ENCODE measurements at regions not wholly inside any gene's neighbourhood (a gene's known extent, or its start where the extent isn't known, plus 50 kb on each side); places are given as distances from the start of the nearest gene placed in this dataset.
"Not testable (repeated sequence)": the region's sequence is repeated elsewhere in the genome, so short reads cannot be mapped to it uniquely, and the experiment has no call there.

GRCh38 chr2:21230140-21230539, 106.4 kb downstream of the TDRD15 start:
- H3K36me3 Mint-ChIP-seq = no peaks in the 10 kb centered on the region
- DNase-seq (ENCODE audit: extremely low spot score, unreplicated experiment) = no peak
- no peak overlapping the region for H3K27ac Mint-ChIP-seq
- no peak for TF ChIP-seq CTCF (conservative IDR thresholded peaks at IDR 0.05)
- H3K4me3 Mint-ChIP-seq = no peak overlapping the region
- no peaks in the 10 kb centered on the region for H3K4me1 Mint-ChIP-seq (ENCODE audit: unreplicated experiment)
- H3K9me3 Mint-ChIP-seq = no peaks in the 10 kb centered on the region
- H3K27me3 Mint-ChIP-seq = peaks cover 2% of the 10 kb centered on the region

GRCh38 chr2:21231985-21232384, 108.2 kb downstream of the TDRD15 start:
- Mint-ChIP-seq H3K36me3 (no peaks in the 10 kb centered on the region), H3K4me1 (ENCODE audit: unreplicated experiment) (no peaks in the 10 kb centered on the region), H3K9me3 (no peaks in the 10 kb centered on the region), H3K27ac (no peak overlapping the region), H3K4me3 (no peak overlapping the region), H3K27me3 (peaks cover 2% of the 10 kb centered on the region)
- DNase-seq (ENCODE audit: extremely low spot score, unreplicated experiment) = no peak
- no peak for TF ChIP-seq CTCF (conservative IDR thresholded peaks at IDR 0.05)

- Mint-ChIP-seq H3K27ac (no peak overlapping the region), H3K9me3 (no peaks in the 10 kb centered on the region), H3K4me1 (ENCODE audit: unreplicated experiment) (no peaks in the 10 kb centered on the region), H3K27me3 (peaks cover 2% of the 10 kb centered on the region), H3K4me3 (no peak overlapping the region), H3K36me3 (no peaks in the 10 kb centered on the region)
- no peak for TF ChIP-seq CTCF (conservative IDR thresholded peaks at IDR 0.05)
- DNase-seq (ENCODE audit: extremely low spot score, unreplicated experiment) = no peak
Observed at GRCh38 chr2:21233194-21233593, 109.4 kb downstream of the TDRD15 start.

- H3K9me3 Mint-ChIP-seq = no peaks in the 10 kb centered on the region
- no peaks in the 10 kb centered on the region for H3K36me3 Mint-ChIP-seq
- H3K27me3 Mint-ChIP-seq = peaks cover 2% of the 10 kb centered on the region
- no peaks in the 10 kb centered on the region for H3K4me1 Mint-ChIP-seq (ENCODE audit: unreplicated experiment)
- TF ChIP-seq CTCF (conservative IDR thresholded peaks at IDR 0.05) = no peak
- no peak for DNase-seq (ENCODE audit: extremely low spot score, unreplicated experiment)
- no peak overlapping the region for H3K4me3 Mint-ChIP-seq
- no peak overlapping the region for H3K27ac Mint-ChIP-seq
Observed at GRCh38 chr2:21234001-21234400, 110.2 kb downstream of the TDRD15 start.

GRCh38 chr2:21234464-21235120, 110.8 kb downstream of the TDRD15 start:
- Mint-ChIP-seq H3K36me3 (no peaks in the 10 kb centered on the region), H3K4me1 (ENCODE audit: unreplicated experiment) (no peaks in the 10 kb centered on the region), H3K27me3 (peaks cover 2% of the 10 kb centered on the region), H3K4me3 (no peak overlapping the region), H3K27ac (no peak overlapping the region), H3K9me3 (no peaks in the 10 kb centered on the region)
- TF ChIP-seq CTCF (conservative IDR thresholded peaks at IDR 0.05) = no peak
- no peak for DNase-seq (ENCODE audit: extremely low spot score, unreplicated experiment)

- H3K4me3 Mint-ChIP-seq; DNase-seq (ENCODE audit: extremely low spot score, unreplicated experiment); H3K27me3 Mint-ChIP-seq; H3K9me3 Mint-ChIP-seq; H3K4me1 Mint-ChIP-seq (ENCODE audit: unreplicated experiment); H3K27ac Mint-ChIP-seq; H3K36me3 Mint-ChIP-seq: not testable (repeated sequence)
Observed at GRCh38 chr2:21239749-21240148, 116.0 kb downstream of the TDRD15 start.
